ENCODE measurements at regions not wholly inside any gene's neighbourhood (a gene's known extent, or its start where the extent isn't known, plus 50 kb on each side); places are given as distances from the start of the nearest gene placed in this dataset.

GRCh38 chr1:187091666-187092065, 262.9 kb downstream of the PLA2G4A start:
- no peak for DNase-seq

- DNase-seq: no peak
Measured at GRCh38 chr1:187092104-187092503, 263.4 kb downstream of the PLA2G4A start.

- DNase-seq: no peak
Measured at GRCh38 chr1:187096689-187097088, 267.9 kb downstream of the PLA2G4A start.

DNA sequence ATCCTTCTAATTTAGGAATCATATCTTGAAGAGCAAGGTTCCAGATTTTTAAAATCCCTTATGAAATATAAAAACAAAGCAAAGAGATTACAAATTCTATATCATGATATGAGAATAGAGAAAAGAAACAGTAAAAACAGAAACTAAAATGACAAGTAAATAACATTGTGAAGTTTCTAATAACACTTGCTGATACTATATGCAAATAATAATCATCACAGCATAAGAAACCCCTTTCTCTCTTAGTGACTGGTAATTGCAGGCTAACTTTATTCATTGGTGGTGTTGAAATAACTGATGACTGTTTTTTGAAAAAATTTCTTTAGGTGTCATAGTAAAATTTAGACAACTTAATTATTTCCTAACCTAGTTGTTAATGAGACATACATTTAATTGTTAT, 281.6 kb downstream of the PLA2G4A start:
- DNase-seq: no peak

DNA sequence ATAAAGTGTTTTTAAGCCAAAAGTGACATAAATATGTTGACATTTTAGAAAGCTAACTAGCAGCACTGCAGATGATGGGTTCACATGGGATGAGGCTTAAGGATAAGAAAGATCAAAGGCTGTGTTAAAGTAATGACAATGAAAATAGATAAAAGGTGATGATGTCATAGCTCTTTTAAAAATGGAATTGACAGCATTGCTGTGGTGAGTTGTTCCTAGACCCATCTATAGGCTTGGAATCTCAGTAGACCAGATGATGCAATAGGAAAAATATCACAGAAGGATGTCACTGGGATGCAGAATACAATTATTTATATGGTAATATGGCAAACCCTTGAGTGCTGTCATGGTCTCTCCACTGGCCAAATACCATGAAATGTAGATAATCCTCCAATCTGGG, 286.0 kb downstream of the PLA2G4A start:
- DNase-seq: no peak

GRCh38 chr1:187121661-187122060, 292.9 kb downstream of the PLA2G4A start:
- DNase-seq: no peak

DNA sequence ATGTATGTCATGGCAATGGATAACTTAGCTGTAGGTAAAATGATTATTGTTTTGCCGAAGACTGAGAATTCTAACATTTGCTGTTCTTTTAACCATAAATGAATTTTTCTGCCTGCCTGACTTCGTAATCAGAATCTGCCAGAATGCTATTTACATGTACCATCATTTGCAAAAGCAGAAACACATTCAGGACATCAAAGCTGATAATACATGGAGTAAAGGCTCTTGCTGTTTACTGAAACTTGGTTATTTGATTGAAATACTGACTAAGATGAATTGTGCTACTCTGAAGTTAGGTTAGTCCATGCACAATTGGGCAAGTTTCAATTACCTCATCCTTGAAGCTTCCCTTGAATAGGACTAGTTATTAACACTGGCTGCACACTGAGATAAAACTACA, 293.8 kb downstream of the PLA2G4A start:
- no peak for DNase-seq

DNA sequence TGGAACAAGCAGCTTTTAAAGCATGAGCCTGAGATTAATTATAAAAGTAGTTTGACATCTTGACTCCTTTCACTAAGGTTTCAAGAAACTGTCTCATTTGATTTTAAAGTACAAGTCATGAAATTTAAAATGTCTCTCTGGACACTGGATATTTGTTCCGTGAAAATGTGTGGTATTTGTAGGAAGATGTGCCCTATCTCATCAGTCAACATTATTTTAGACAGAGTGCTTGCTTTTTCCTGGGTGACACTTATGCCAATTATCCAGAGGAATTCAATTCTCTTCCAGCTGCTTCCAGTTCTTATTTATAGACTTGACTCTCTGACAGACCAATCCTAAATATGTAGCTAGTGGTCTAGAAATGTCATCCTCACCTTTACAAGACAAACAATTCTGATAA, 300.4 kb downstream of the PLA2G4A start:
- no peak for DNase-seq

DNA sequence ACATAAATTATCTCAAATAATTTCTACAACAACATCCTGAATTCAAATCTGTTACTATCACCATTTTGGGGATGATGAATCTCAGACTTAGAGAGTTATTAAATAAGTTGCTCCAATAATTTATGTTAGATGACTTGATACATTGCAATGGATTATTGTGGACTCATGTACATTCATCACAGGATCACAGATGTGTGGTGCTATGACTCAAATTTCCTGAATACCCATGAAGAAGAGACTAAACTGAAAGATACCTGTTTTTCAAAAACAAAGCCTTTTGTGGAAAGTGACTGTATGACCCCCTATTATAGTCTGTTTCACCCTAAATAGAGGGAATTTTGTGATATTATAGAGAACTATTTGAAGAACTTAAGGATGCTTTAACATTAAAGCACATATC, 315.0 kb downstream of the PLA2G4A start:
- DNase-seq: no peak

DNA sequence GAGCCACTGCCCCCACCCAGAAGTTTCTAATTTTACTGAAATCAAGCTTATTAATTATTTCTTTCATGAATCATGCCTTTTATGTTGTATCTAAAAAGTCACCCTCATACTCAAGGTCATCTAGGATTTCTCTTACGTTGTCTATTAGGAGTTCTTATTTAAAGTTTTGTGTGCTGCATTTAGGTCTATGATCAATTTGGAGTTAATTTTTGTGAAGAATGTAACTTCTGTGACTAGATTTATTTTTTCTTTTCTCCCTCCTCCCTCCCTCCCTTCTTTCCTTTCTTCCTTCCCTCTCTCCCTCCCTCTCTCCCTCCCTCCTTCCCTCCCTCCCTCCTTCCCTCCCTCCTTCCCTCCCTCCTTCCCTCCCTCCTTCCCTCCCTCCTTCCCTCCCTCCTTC, 317.6 kb downstream of the PLA2G4A start:
- DNase-seq: no peak

GRCh38 chr1:187151555-187151954, 322.8 kb downstream of the PLA2G4A start:
- no peak for DNase-seq

GRCh38 chr1:187153047-187153446, 324.3 kb downstream of the PLA2G4A start:
- DNase-seq: no peak

DNA sequence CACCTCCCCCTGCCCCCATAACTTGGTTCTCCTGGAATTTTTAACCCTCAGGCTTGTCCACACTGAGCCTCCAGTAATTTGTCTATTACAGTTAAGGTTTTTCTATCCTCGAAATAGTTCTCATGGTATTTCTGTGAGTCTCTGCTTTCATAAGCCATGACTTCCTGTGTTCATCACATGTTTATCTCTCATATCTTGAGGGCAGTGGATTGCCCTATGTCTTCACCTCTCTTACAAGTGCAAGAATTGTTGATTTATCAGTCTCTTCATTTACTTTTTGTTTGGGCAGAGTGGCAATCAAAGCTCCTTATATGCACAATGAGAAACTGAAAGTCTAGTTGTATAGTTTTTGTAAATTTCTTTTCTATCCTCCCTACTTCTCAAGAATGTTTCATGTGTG, 328.4 kb downstream of the PLA2G4A start:
- no peak for DNase-seq

DNA sequence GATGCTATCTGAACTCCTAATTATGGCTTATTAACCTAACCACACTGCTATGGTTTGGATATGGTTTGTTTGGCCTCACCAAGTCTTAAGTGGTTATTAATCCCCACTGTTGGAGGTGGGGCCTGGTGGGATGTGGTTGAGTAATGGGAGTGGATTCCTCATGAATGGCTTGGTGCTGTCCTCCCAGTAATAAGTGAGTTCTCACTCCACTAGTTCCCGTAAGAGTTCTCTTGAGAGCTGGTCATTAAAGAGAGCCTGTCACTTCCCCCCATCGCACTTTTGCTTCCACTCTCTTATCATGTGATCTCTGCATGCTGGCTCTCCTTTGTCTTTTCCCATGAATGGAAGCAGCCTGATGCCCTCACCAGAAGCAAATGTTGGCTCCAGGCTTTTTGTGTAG, 328.8 kb downstream of the PLA2G4A start:
- DNase-seq: no peak

GRCh38 chr1:187167555-187167954, 338.8 kb downstream of the PLA2G4A start:
- no peak for DNase-seq

DNA sequence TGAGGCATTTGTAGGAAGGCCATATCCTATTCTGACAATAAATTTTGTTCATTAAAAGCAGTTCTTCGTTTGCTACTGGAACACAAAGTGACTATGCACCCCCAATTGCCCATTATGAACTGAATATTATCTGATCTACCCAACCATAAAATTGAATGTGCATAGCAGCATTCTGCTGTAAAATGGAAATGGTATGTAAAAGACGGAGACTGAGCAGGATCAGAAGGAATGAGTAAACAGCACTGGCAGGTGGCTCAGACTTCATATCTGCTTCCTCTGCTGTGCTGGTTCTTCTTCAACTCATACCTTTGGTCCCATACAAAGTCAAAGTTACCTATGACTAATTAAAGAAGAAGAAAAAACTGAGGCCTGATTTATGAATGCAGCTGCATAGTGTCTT, 339.5 kb downstream of the PLA2G4A start:
- no peak for DNase-seq

DNA sequence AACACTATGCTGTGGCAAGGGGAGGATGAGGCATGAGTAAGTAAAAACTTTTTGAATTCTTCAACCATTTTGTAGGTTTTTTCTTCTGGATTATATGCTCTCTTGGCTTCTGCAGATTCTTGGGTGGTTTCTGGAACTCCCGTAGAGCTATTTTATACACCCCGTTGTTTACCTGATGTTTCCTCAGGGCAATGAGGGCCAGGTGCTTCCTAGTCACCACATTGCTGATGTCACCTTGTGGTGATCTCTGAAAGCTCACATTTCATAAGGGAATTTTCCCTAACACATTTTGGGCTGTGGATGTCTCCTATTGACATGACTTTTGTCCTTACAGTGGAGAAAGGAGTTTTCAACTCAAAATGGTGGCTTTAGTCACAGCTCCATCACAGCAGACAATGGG, 356.6 kb downstream of the PLA2G4A start:
- no peak for DNase-seq

DNA sequence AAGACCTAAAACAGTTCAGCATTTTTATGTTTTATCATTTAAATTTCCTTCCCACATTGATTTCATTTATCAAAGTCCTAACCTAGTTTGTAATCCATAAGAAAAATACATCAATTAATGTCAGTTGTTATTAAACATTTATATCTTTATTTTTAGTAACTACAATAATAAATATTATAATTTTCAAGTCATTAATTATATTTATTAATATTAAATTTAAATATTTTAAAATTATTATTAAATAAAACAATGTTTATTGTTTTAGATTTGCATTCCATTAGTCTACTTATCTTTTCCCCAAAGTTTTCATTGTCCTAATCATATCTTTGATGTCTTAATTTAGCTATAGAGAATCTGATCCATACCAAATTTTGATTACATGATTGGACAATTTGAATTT, 368.9 kb downstream of the PLA2G4A start:
- no peak for DNase-seq

- no peak for DNase-seq
Measured at GRCh38 chr1:187203257-187203656, 374.5 kb downstream of the PLA2G4A start.

DNA sequence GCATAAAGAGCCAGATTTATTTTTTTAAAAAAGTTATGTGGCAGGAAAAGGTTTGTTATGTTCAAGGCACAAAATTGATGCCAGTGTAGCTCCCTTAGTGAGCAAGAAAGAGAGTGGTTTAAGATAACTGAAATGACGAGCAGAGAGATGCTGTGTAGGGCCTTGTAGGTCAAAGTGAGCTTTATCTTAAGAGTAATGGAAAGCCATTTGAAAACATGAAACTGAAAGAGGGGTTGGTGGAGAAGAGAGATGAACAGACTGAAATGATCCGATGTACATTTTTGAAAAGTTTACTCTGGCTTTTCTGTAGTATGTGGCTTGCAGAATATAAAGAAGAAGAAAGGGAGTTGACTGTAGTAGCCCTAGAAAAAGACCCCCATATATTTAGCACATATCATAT, 383.6 kb downstream of the PLA2G4A start:
- DNase-seq: no peak

GRCh38 chr1:187226396-187226795, 397.6 kb downstream of the PLA2G4A start:
- no peak for DNase-seq

- no peak for DNase-seq
Measured at GRCh38 chr1:187228790-187229189, 400.0 kb downstream of the PLA2G4A start.

DNA sequence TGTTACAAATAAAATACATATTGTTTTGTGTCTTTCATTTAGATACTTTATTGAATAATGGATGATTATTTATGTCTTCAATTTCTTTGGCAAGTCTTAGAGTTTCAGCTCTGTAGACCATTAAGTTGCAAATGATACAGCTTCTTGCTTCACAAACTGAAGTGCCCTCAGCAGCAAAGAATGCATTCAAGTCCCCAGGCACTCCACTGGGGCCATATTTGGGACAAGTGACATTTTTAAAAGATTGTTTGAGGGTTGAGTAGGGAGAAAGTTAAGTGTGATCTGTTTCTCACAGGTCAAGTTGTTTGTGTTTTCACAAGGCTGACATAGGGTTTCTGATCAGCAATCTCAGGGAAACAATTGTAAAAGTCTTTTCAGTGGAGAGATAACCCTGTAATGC, 400.7 kb downstream of the PLA2G4A start:
- no peak for DNase-seq

DNA sequence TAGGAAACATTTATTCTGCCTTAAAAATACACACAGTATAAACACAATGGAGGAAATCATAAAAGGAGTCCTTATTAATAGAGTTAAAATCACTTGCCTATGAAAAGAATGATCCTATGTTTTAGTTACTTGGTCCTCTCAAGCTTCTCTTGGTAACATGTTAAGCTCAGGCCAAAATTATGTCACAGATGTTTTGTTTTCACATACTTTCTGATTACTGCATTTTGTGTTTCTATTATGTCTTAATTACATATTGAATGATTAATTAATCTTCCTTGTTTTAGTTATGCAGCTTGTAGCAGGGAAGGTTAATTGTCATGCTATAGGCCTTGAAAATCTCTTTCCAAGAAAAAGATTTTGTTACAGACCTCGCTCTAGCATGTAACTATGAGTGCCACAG, 406.0 kb downstream of the PLA2G4A start:
- no peak for DNase-seq

- peak; percentile 21 for DNase-seq
Measured at GRCh38 chr1:187236199-187236598, 407.4 kb downstream of the PLA2G4A start.

- peak; percentile 26 for DNase-seq
Measured at GRCh38 chr1:187236676-187237075, 407.9 kb downstream of the PLA2G4A start.
